H9 (cell line): ENCODE measurements at regions not wholly inside any gene's neighbourhood (a gene's known extent, or its start where the extent isn't known, plus 50 kb on each side); places are given as distances from the start of the nearest gene placed in this dataset.

Source experiments
- DNase-seq: peaks from one replicate; pipeline ENCODE4 v3.0.0-alpha.2; 2017
- H2AFZ ChIP-seq: one replicate; pipeline ENCODE4 v1.6.1; 2013; ENCODE audit warnings: mild to moderate bottlenecking, low read length, control low read depth, moderate library complexity
- H2AK5ac ChIP-seq: 2 replicates; pipeline ENCODE4 v1.6.1; 2013; ENCODE audit warnings: low read length, control low read depth, mixed read lengths; ENCODE audit not compliant: insufficient read length
- H2BK120ac ChIP-seq: one replicate; pipeline ENCODE4 v1.6.1; 2013; ENCODE audit warnings: low read depth, mild to moderate bottlenecking, low read length, control low read depth, inconsistent platforms; ENCODE audit not compliant: poor library complexity, severe bottlenecking
- H2BK12ac ChIP-seq: 2 replicates; pipeline ENCODE4 v1.6.1; 2013; ENCODE audit warnings: low read length, control low read depth, mixed read lengths, low read depth; ENCODE audit not compliant: insufficient read length
- H2BK15ac ChIP-seq: 2 replicates; pipeline ENCODE4 v1.6.1; 2013; ENCODE audit warnings: low read depth, low read length, control low read depth
- H2BK20ac ChIP-seq: one replicate; pipeline ENCODE4 v1.6.1; 2013; ENCODE audit warnings: low read depth, mild to moderate bottlenecking, low read length, control low read depth, inconsistent platforms; ENCODE audit not compliant: poor library complexity, severe bottlenecking
- H2BK5ac ChIP-seq: 2 replicates; pipeline ENCODE4 v1.6.1; 2013; ENCODE audit warnings: low read length, control low read depth, mixed read lengths; ENCODE audit not compliant: insufficient read length
- H3K14ac ChIP-seq: 2 replicates; pipeline ENCODE4 v1.6.1; 2013; ENCODE audit warnings: low read length, control low read depth; ENCODE audit not compliant: insufficient read depth
- H3K18ac ChIP-seq: 2 replicates; pipeline ENCODE4 v1.6.1; 2013; ENCODE audit warnings: low read depth, mild to moderate bottlenecking, mixed read lengths, low read length, control low read depth; ENCODE audit not compliant: insufficient read length
- H3K23ac ChIP-seq: 2 replicates; pipeline ENCODE4 v1.6.1; 2013; ENCODE audit warnings: low read length, control low read depth, mixed read lengths, low read depth; ENCODE audit not compliant: insufficient read length
- H3K23me2 ChIP-seq: 2 replicates; pipeline ENCODE4 v1.6.1; 2013; ENCODE audit warnings: low read depth, mild to moderate bottlenecking, mixed read lengths, low read length, control low read depth; ENCODE audit not compliant: insufficient read length, poor library complexity, severe bottlenecking
- H3K27ac ChIP-seq: 2 replicates; pipeline ENCODE4 v1.5.1; 2013; ENCODE audit warnings: low read length, control low read depth, mixed read lengths, low read depth; ENCODE audit not compliant: insufficient read length
- H3K27me3 ChIP-seq: 2 replicates; pipeline ENCODE4 v1.6.1; 2013; ENCODE audit warnings: low read length, control low read depth, inconsistent platforms; ENCODE audit not compliant: insufficient read depth
- H3K4ac ChIP-seq: 2 replicates; pipeline ENCODE4 v1.6.1; 2013; ENCODE audit warnings: low read depth, mild to moderate bottlenecking, control low read depth, inconsistent platforms, low read length, moderate library complexity
- H3K4me1 ChIP-seq: 2 replicates; pipeline ENCODE4 v1.6.1; 2013; ENCODE audit warnings: low read length, control low read depth, inconsistent platforms; ENCODE audit not compliant: insufficient read depth
- H3K4me2 ChIP-seq: 2 replicates; pipeline ENCODE4 v1.6.1; 2013; ENCODE audit warnings: low read length, control low read depth, mixed read lengths; ENCODE audit not compliant: insufficient read length, insufficient read depth
- H3K56ac ChIP-seq: 2 replicates; pipeline ENCODE4 v1.6.1; 2013; ENCODE audit warnings: low read depth, mild to moderate bottlenecking, mixed read lengths, low read length, control low read depth; ENCODE audit not compliant: insufficient read length
- H3K79me1 ChIP-seq: 2 replicates; pipeline ENCODE4 v1.6.1; 2013; ENCODE audit warnings: low read depth, mild to moderate bottlenecking, moderate library complexity, low read length, control low read depth, inconsistent platforms; ENCODE audit not compliant: insufficient read depth, poor library complexity, severe bottlenecking
- H3K79me2 ChIP-seq: 2 replicates; pipeline ENCODE4 v1.6.1; 2013; ENCODE audit warnings: low read length, control low read depth, inconsistent platforms; ENCODE audit not compliant: insufficient read depth
- H3K9ac ChIP-seq: 2 replicates; pipeline ENCODE4 v1.6.1; 2013; ENCODE audit warnings: low read length, control low read depth, mixed read lengths; ENCODE audit not compliant: insufficient read length; ENCODE audit errors: extremely low read depth
- H3K9me3 ChIP-seq: one replicate; pipeline ENCODE4 v1.6.1; 2013; ENCODE audit warnings: low read depth, low read length, inconsistent platforms; ENCODE audit not compliant: control insufficient read depth
- H3T11ph ChIP-seq: one replicate; pipeline ENCODE4 v1.6.1; 2013; ENCODE audit warnings: mild to moderate bottlenecking, low read length, control low read depth, inconsistent platforms
- H4K20me1 ChIP-seq: one replicate; pipeline ENCODE4 v1.6.1; 2013; ENCODE audit not compliant: control insufficient read depth, insufficient read length, insufficient read depth
- H4K5ac ChIP-seq: 2 replicates; pipeline ENCODE4 v1.6.1; 2013; ENCODE audit warnings: low read depth, mild to moderate bottlenecking, mixed read lengths, low read length, control low read depth; ENCODE audit not compliant: insufficient read length
- H4K8ac ChIP-seq: replicated peaks from 2 replicates; pipeline ENCODE4 v1.6.1; 2013; ENCODE audit warnings: low read length, control low read depth, mixed read lengths, low read depth; ENCODE audit not compliant: insufficient read length
- H4K91ac ChIP-seq: 2 replicates; pipeline ENCODE4 v1.6.1; 2013; ENCODE audit warnings: low read depth, mild to moderate bottlenecking, moderate library complexity, mixed read lengths, low read length, control low read depth; ENCODE audit not compliant: insufficient read length
- H3K27ac Mint-ChIP-seq, 3 experiments: 2 replicates in 2 of 3; 3 replicates in 1 of 3; pipeline ENCODE4 v1.8.0; 2020 to 2021; ENCODE audit warnings: mixed read lengths in 3 of 3, mild to moderate bottlenecking in 1 of 3, moderate library complexity in 1 of 3
- H3K27me3 Mint-ChIP-seq: 2 replicates; pipeline ENCODE4 v1.8.0; 2021; ENCODE audit warnings: low read depth, mild to moderate bottlenecking, moderate library complexity, mixed read lengths
- H3K36me3 Mint-ChIP-seq, 3 experiments: 2 replicates in 2 of 3; 3 replicates in 1 of 3; pipeline ENCODE4 v1.8.0; 2020 to 2021; ENCODE audit warnings: low read depth in 3 of 3, mixed read lengths in 3 of 3; ENCODE audit not compliant: insufficient read depth in 1 of 3
- H3K4me1 Mint-ChIP-seq, 2 experiments: 2 replicates each; pipeline ENCODE4 v1.8.0; 2020; ENCODE audit warnings: mixed read lengths in 2 of 2
- H3K4me3 Mint-ChIP-seq, 2 experiments: 2 replicates in 1 of 2; 3 replicates in 1 of 2; pipeline ENCODE4 v1.8.0; 2020 to 2021; ENCODE audit warnings: mild to moderate bottlenecking in 2 of 2, mixed read lengths in 2 of 2, moderate library complexity in 1 of 2
- H3K9me3 Mint-ChIP-seq, 2 experiments: 2 replicates in 1 of 2; 3 replicates in 1 of 2; pipeline ENCODE4 v1.8.0; 2020; ENCODE audit warnings: mild to moderate bottlenecking in 2 of 2, mixed read lengths in 2 of 2, moderate library complexity in 1 of 2
- WGBS: extraction: QIAGEN DNeasy Blood & Tissue Kit; methylation state at CpG from one replicate; pipeline ENCODE4 v1.1.7; 2013; ENCODE audit warnings: missing lambda C conversion rate, low lambda C conversion rate, mixed read lengths; ENCODE audit not compliant: insufficient read length; ENCODE audit errors: extremely low coverage; 5-methylcytosine and 5-hydroxymethylcytosine counted together
- TF ChIP-seq, protein P1 (sequence below): fragments of 200-600 bp; sonication (generic); conservative IDR thresholded peaks from 3 replicates; pipeline ENCODE4 v1.8.0; 2021; ENCODE audit warnings: antibody characterized with exemption, mild to moderate bottlenecking

DNA sequence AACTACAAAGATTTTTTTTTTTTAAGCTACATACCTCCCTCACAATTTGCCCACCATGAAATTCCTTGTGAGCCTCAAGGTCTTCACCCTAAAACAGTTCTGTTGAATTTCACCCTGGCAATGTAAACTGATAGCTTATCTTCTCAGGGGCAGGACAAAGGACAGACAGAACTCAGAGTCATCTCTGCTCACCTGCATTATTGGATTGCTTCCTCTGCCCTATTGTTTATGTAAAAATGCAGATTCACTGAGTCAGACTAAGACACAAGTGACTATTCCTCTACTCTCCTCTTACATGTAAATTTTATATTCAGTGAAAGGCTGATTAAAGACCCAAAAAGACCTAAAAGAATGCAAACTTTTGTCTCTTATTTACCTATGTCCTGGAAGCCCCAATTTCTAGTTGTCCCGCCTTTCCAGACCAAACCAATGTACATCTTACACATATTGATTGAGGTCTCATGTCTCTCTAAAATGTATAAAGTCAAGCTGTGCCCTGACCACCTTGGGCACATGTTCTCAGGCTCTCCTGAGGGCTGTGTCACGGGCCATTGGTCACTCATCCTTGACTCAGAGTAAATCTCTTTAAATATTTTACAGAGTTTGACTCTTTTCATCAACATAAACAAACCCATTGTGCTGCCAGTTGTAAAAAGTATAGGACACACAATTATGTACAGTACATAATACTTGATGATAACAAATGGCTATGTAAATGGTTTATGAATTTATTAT, 440.2 kb downstream of the HTR7 start:
- Histone ChIP-seq H4K20me1 (no peaks in the 10 kb centered on the region), H3K79me2 (no peaks in the 10 kb centered on the region), H2BK120ac (no peak overlapping the region), H3K56ac (no peak overlapping the region), H3T11ph (no peak overlapping the region), H3K9ac (no peak overlapping the region), H3K18ac (no peak overlapping the region), H3K79me1 (no peaks in the 10 kb centered on the region), H4K5ac (no peak overlapping the region), H3K23ac (no peak overlapping the region), H3K9me3 (no peaks in the 10 kb centered on the region), H3K14ac (no peak overlapping the region), H2AFZ (no peak overlapping the region), H2BK20ac (no peak overlapping the region), H3K27ac (no peak overlapping the region), H3K4ac (no peak overlapping the region), H3K23me2 (no peaks in the 10 kb centered on the region), H2BK15ac (no peak overlapping the region), H2AK5ac (no peak overlapping the region), H3K27me3 (no peaks in the 10 kb centered on the region), H2BK12ac (no peak overlapping the region), H4K91ac (no peak overlapping the region), H4K8ac (no peak overlapping the region), H3K4me2 (no peak overlapping the region), H3K4me1 (no peaks in the 10 kb centered on the region), H2BK5ac (no peak overlapping the region)
- no peak for DNase-seq
- H3K4me1 Mint-ChIP-seq: peaks cover 7 to 14% of the 10 kb centered on the region in 2 experiments
- TF ChIP-seq, protein P1, sequence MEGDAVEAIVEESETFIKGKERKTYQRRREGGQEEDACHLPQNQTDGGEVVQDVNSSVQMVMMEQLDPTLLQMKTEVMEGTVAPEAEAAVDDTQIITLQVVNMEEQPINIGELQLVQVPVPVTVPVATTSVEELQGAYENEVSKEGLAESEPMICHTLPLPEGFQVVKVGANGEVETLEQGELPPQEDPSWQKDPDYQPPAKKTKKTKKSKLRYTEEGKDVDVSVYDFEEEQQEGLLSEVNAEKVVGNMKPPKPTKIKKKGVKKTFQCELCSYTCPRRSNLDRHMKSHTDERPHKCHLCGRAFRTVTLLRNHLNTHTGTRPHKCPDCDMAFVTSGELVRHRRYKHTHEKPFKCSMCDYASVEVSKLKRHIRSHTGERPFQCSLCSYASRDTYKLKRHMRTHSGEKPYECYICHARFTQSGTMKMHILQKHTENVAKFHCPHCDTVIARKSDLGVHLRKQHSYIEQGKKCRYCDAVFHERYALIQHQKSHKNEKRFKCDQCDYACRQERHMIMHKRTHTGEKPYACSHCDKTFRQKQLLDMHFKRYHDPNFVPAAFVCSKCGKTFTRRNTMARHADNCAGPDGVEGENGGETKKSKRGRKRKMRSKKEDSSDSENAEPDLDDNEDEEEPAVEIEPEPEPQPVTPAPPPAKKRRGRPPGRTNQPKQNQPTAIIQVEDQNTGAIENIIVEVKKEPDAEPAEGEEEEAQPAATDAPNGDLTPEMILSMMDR: no peak
- H3K36me3 Mint-ChIP-seq: no peaks in the 10 kb centered on the region
- 0 out of 7 replicates have a peak overlapping the region, but pooled peaks of 1 of the 3 experiments have one; percentile 48 for H3K27ac Mint-ChIP-seq
- no CpG with 5 or more reads among the region's 2 CpGs for WGBS
- H3K9me3 Mint-ChIP-seq: no peaks in the 10 kb centered on the region
- H3K4me3 Mint-ChIP-seq: no peak overlapping the region
- H3K27me3 Mint-ChIP-seq: no peaks in the 10 kb centered on the region
